OCI-LY3 (cell line): ENCODE measurements at regions not wholly inside any gene's neighbourhood (a gene's known extent, or its start where the extent isn't known, plus 50 kb on each side); places are given as distances from the start of the nearest gene placed in this dataset.
"Not testable (repeated sequence)": the region's sequence is repeated elsewhere in the genome, so short reads cannot be mapped to it uniquely, and the experiment has no call there.

Experiments used
- H2AFZ ChIP-seq: fragments of 200-600, 300-600 bp; shearing (Covaris generic); 2 replicates; pipeline ENCODE4 v1.6.0; 2014; ENCODE audit warnings: antibody characterized with exemption, low read depth, low read length
- H3K27ac ChIP-seq: fragments of 200-600, 300-600 bp; sonication (generic); 2 replicates; pipeline ENCODE4 v1.5.1; 2014; ENCODE audit warnings: mild to moderate bottlenecking, low read length, moderate library complexity, mixed read lengths
- H3K27me3 ChIP-seq: fragments of 200-600, 300-600 bp; sonication (generic); 2 replicates; pipeline ENCODE4 v1.6.1; 2014; ENCODE audit warnings: low read depth, low read length, mixed read lengths
- H3K36me3 ChIP-seq: fragments of 200-600, 300-600 bp; sonication (generic); replicated peaks from 2 replicates; pipeline ENCODE3; 2014; ENCODE audit warnings: low read depth, low read length, mixed read lengths
- H3K4me1 ChIP-seq: fragments of 300-600, 200-600 bp; sonication (generic); 2 replicates; pipeline ENCODE4 v1.6.1; 2014; ENCODE audit warnings: low read length, mixed read lengths
- H3K4me2 ChIP-seq: fragments of 200-600, 300-600 bp; sonication (generic); 2 replicates; pipeline ENCODE4 v1.6.1; 2014; ENCODE audit warnings: low read length, mixed read lengths
- H3K4me3 ChIP-seq: fragments of 300-600, 200-600 bp; sonication (generic); 2 replicates; pipeline ENCODE4 v1.5.1; 2014; ENCODE audit warnings: antibody characterized with exemption, mild to moderate bottlenecking, low read length, moderate library complexity
- H3K79me2 ChIP-seq: fragments of 300-600, 200-600 bp; shearing (Covaris generic); 2 replicates; pipeline ENCODE4 v1.6.1; 2014; ENCODE audit warnings: mild to moderate bottlenecking, low read length, mixed read lengths
- H3K9ac ChIP-seq: fragments of 300-600, 200-600 bp; shearing (Covaris generic); 2 replicates; pipeline ENCODE4 v1.6.0; 2014; ENCODE audit warnings: mild to moderate bottlenecking, low read length, moderate library complexity
- H3K9me3 ChIP-seq: fragments of 200-600, 300-600 bp; shearing (Covaris generic); 2 replicates; pipeline ENCODE4 v1.6.1; 2014; ENCODE audit warnings: low read length, mixed read lengths; ENCODE audit not compliant: insufficient read depth
- H4K20me1 ChIP-seq: fragments of 200-600, 300-600 bp; sonication (generic); 2 replicates; pipeline ENCODE4 v1.6.1; 2016; ENCODE audit warnings: low read length, mixed read lengths; ENCODE audit not compliant: insufficient read depth
- CTCF ChIP-seq: fragments of 200-600, 300-600 bp; sonication (generic); IDR thresholded peaks from 2 replicates; pipeline ENCODE4 v1.5.1; 2014; ENCODE audit warnings: antibody characterized with exemption, low read length, low read depth
- EZH2phosphoT487 ChIP-seq: fragments of 200-600 bp; shearing (Covaris generic); IDR thresholded peaks from 2 replicates; pipeline ENCODE4 v1.6.1; 2018; ENCODE audit warnings: antibody characterized with exemption, mixed run types, low read depth

- no peaks in the 10 kb centered on the region for H3K27me3 ChIP-seq
- no peak overlapping the region for H3K4me3 ChIP-seq
- H3K9ac ChIP-seq, result no peak overlapping the region
- no peaks in the 10 kb centered on the region for H3K9me3 ChIP-seq
- no peak overlapping the region for H3K27ac ChIP-seq
- H3K36me3 ChIP-seq, result no peaks in the 10 kb centered on the region
- no peaks in the 10 kb centered on the region for H3K79me2 ChIP-seq
- H3K4me2 ChIP-seq, result no peak overlapping the region
- no peaks in the 10 kb centered on the region for H3K4me1 ChIP-seq
- H2AFZ ChIP-seq, result no peak overlapping the region
- no peaks in the 10 kb centered on the region for H4K20me1 ChIP-seq
- TF ChIP-seq CTCF (no peak), EZH2phosphoT487 (no peak)
Observed at GRCh38 chr14:71452987-71453386, 479.2 kb upstream of the RGS6 start.

- Histone ChIP-seq H3K9ac (no peak overlapping the region), H3K4me2 (no peak overlapping the region), H2AFZ (no peak overlapping the region), H3K9me3 (no peaks in the 10 kb centered on the region), H3K36me3 (no peaks in the 10 kb centered on the region), H3K27ac (no peak overlapping the region), H3K4me1 (no peaks in the 10 kb centered on the region), H4K20me1 (no peaks in the 10 kb centered on the region), H3K27me3 (no peaks in the 10 kb centered on the region), H3K4me3 (no peak overlapping the region), H3K79me2 (no peaks in the 10 kb centered on the region)
- TF ChIP-seq CTCF (no peak), EZH2phosphoT487 (no peak)
Observed at GRCh38 chr14:71454010-71454409, 478.2 kb upstream of the RGS6 start.

- H3K9me3 ChIP-seq, result no peaks in the 10 kb centered on the region
- no peaks in the 10 kb centered on the region for H3K4me1 ChIP-seq
- TF ChIP-seq CTCF (no peak), EZH2phosphoT487 (no peak)
- no peak overlapping the region for H3K27ac ChIP-seq
- H3K27me3 ChIP-seq, result no peaks in the 10 kb centered on the region
- H2AFZ ChIP-seq, result no peak overlapping the region
- H3K79me2 ChIP-seq, result no peaks in the 10 kb centered on the region
- no peak overlapping the region for H3K4me3 ChIP-seq
- H3K36me3 ChIP-seq, result no peaks in the 10 kb centered on the region
- H3K4me2 ChIP-seq, result no peak overlapping the region
- no peak overlapping the region for H3K9ac ChIP-seq
- H4K20me1 ChIP-seq, result no peaks in the 10 kb centered on the region
Observed at GRCh38 chr14:71454513-71455332, 477.5 kb upstream of the RGS6 start.

- Histone ChIP-seq H3K9ac (no peak overlapping the region), H3K4me2 (no peak overlapping the region), H2AFZ (no peak overlapping the region), H3K27ac (no peak overlapping the region), H3K36me3 (no peaks in the 10 kb centered on the region), H3K27me3 (no peaks in the 10 kb centered on the region), H3K4me1 (no peaks in the 10 kb centered on the region), H3K79me2 (no peaks in the 10 kb centered on the region), H4K20me1 (no peaks in the 10 kb centered on the region), H3K9me3 (no peaks in the 10 kb centered on the region), H3K4me3 (no peak overlapping the region)
- TF ChIP-seq EZH2phosphoT487, result no peak
- no peak for TF ChIP-seq CTCF
Observed at GRCh38 chr14:71460091-71460490, 472.1 kb upstream of the RGS6 start.

GRCh38 chr14:71461617-71462016 lies 470.6 kb upstream of the RGS6 start:
- not testable (repeated sequence) for H3K27ac ChIP-seq, H3K4me3 ChIP-seq, H4K20me1 ChIP-seq, H3K4me2 ChIP-seq, H3K79me2 ChIP-seq, H3K9ac ChIP-seq, H2AFZ ChIP-seq, H3K27me3 ChIP-seq, H3K4me1 ChIP-seq, H3K9me3 ChIP-seq, H3K36me3 ChIP-seq
